ENCODE measurements at regions not wholly inside any gene's neighbourhood (a gene's known extent, or its start where the extent isn't known, plus 50 kb on each side); places are given as distances from the start of the nearest gene placed in this dataset.

DNA sequence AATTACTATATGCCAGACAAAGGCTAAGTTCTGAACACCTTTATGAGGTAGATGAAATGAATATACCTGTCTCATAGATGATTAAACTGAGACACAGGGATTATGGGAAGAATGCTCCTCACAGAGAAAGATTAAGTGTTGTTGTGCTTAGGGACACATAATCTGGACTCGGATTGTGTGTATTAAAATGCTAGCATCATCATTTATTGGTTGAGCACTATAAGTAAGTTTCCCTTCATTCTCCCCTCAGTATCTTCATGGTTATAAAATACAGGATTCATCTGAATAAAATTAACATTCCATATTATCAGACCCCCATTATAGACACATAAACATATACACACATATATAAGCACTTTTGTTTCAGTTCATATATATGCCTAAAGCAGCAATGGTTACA lies 463.5 kb downstream of the PPP4R3C start (continued):
- TF ChIP-seq ASH2L (IDR thresholded peaks at IDR 0.05; ENCODE audit: borderline replicate concordance, low read depth) (no peak), SMAD5 (IDR thresholded peaks at IDR 0.05; ENCODE audit: low read depth) (no peak), SIX5 (IDR thresholded peaks at IDR 0.05; ENCODE audit: low read depth, low read length, severe bottlenecking) (no peak), CHD2 (IDR thresholded peaks at IDR 0.05; ENCODE audit: borderline replicate concordance, low read depth, low read length) (no peak), YY1 (IDR thresholded peaks at IDR 0.05; ENCODE audit: low read depth, low read length) (no peak), STAT1 (conservative IDR thresholded peaks at IDR 0.05) (no peak)
- TF ChIP-seq, protein P1, sequence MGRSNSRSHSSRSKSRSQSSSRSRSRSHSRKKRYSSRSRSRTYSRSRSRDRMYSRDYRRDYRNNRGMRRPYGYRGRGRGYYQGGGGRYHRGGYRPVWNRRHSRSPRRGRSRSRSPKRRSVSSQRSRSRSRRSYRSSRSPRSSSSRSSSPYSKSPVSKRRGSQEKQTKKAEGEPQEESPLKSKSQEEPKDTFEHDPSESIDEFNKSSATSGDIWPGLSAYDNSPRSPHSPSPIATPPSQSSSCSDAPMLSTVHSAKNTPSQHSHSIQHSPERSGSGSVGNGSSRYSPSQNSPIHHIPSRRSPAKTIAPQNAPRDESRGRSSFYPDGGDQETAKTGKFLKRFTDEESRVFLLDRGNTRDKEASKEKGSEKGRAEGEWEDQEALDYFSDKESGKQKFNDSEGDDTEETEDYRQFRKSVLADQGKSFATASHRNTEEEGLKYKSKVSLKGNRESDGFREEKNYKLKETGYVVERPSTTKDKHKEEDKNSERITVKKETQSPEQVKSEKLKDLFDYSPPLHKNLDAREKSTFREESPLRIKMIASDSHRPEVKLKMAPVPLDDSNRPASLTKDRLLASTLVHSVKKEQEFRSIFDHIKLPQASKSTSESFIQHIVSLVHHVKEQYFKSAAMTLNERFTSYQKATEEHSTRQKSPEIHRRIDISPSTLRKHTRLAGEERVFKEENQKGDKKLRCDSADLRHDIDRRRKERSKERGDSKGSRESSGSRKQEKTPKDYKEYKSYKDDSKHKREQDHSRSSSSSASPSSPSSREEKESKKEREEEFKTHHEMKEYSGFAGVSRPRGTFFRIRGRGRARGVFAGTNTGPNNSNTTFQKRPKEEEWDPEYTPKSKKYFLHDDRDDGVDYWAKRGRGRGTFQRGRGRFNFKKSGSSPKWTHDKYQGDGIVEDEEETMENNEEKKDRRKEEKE (IDR thresholded peaks at IDR 0.05) = no peak

DNA sequence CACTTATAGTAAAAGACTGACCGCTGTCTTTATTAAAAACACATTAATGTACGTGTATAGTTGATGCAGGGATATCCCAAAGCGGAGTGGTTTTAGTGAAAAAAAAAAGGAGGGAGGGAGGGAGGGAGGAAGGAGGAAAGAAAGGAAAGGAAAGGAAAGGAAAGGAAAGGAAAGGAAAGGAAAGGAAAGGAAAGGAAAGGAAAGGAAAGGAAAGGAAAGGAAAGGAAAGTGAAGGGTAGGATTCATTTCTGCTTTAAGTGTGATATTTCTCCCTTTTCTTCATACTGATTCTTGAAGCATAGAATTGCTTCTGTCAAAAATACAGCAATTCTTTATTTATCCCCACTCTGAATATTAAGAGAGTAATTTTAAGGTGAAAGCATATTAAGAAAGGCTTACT lies 504.9 kb downstream of the PPP4R3C start:
- H4K20me1 ChIP-seq (ENCODE audit: control insufficient read depth, insufficient read depth) = no peaks in the 10 kb centered on the region
- in situ Hi-C loops (cut with MboI) (no loop called here), intact Hi-C loops (cut with micrococcal nuclease; ENCODE audit: unreplicated experiment) (no loop called here)
- no TSS peak for BruUV-seq (replicated peaks)
- 13% methylated on average over 1 of the region's 3 CpGs for WGBS (ENCODE audit: insufficient coverage, insufficient replicate concordance, low lambda C conversion rate, missing lambda C conversion rate)
- ATAC-seq = no peak
- no peak overlapping the region for H2AFZ ChIP-seq (ENCODE audit: control insufficient read depth, low read depth, low read length)
- ChIA-PET POLR2A (no interaction called here), RAD21 (ENCODE audit: unreplicated experiment) (no interaction called here), CTCF (no interaction called here), SMC1A (ENCODE audit: uncharacterized antibody, unreplicated experiment) (interaction anchor here (1.2 kb wide), 1 partner anchor 9 kb away, joined by 4 read pairs; no protein-coding TSS in a partner anchor)
- no peaks in the 10 kb centered on the region for H3K9me3 ChIP-seq (replicated peaks; ENCODE audit: control insufficient read depth, insufficient read depth, low read length)
- H3K36me3 ChIP-seq (ENCODE audit: control insufficient read depth in 2 of 2, insufficient read depth in 2 of 2, low read length in 1 of 2) = no peaks in the 10 kb centered on the region
- H3K27ac ChIP-seq (ENCODE audit: control insufficient read depth, insufficient read depth) = no peak overlapping the region
- no peak overlapping the region for H3K9ac ChIP-seq (ENCODE audit: control insufficient read depth, insufficient read depth, low read length)
- no peak overlapping the region for H3K4me2 ChIP-seq (ENCODE audit: control insufficient read depth, insufficient read depth)
- FAIRE-seq = no peak
- no peak for DNase-seq (ENCODE audit: low read depth, low spot score)
- H3K4me3 ChIP-seq = no peak overlapping the region
- H3K79me2 ChIP-seq (ENCODE audit: control insufficient read depth, insufficient read depth, low read length) = no peaks in the 10 kb centered on the region
- no peaks in the 10 kb centered on the region for H3K27me3 ChIP-seq (replicated peaks in 1 of 2; ENCODE audit: control insufficient read depth in 2 of 2, insufficient read depth in 2 of 2, low read length in 1 of 2)
- no peaks in the 10 kb centered on the region for H3K4me1 ChIP-seq (ENCODE audit: control insufficient read depth, insufficient read depth, low read length)
- TF ChIP-seq RFX5 (IDR thresholded peaks at IDR 0.05; ENCODE audit: low read depth, low read length) = no peak
- no peak for TF ChIP-seq IRF4 (IDR thresholded peaks at IDR 0.05; ENCODE audit: low read depth, low read length)
- TF ChIP-seq NR2C2 (IDR thresholded peaks at IDR 0.05; ENCODE audit: borderline replicate concordance, control insufficient read depth, insufficient read length, low read depth) = no peak
- TF ChIP-seq ESRRA (IDR thresholded peaks at IDR 0.05; ENCODE audit: low read length) = no peak
- TF ChIP-seq, protein P2, sequence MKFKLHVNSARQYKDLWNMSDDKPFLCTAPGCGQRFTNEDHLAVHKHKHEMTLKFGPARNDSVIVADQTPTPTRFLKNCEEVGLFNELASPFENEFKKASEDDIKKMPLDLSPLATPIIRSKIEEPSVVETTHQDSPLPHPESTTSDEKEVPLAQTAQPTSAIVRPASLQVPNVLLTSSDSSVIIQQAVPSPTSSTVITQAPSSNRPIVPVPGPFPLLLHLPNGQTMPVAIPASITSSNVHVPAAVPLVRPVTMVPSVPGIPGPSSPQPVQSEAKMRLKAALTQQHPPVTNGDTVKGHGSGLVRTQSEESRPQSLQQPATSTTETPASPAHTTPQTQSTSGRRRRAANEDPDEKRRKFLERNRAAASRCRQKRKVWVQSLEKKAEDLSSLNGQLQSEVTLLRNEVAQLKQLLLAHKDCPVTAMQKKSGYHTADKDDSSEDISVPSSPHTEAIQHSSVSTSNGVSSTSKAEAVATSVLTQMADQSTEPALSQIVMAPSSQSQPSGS (IDR thresholded peaks at IDR 0.05; ENCODE audit: low read length) = no peak
- no peak for TF ChIP-seq NFYA (IDR thresholded peaks at IDR 0.05; ENCODE audit: borderline replicate concordance, low read depth, low read length)
- TF ChIP-seq, protein P3, sequence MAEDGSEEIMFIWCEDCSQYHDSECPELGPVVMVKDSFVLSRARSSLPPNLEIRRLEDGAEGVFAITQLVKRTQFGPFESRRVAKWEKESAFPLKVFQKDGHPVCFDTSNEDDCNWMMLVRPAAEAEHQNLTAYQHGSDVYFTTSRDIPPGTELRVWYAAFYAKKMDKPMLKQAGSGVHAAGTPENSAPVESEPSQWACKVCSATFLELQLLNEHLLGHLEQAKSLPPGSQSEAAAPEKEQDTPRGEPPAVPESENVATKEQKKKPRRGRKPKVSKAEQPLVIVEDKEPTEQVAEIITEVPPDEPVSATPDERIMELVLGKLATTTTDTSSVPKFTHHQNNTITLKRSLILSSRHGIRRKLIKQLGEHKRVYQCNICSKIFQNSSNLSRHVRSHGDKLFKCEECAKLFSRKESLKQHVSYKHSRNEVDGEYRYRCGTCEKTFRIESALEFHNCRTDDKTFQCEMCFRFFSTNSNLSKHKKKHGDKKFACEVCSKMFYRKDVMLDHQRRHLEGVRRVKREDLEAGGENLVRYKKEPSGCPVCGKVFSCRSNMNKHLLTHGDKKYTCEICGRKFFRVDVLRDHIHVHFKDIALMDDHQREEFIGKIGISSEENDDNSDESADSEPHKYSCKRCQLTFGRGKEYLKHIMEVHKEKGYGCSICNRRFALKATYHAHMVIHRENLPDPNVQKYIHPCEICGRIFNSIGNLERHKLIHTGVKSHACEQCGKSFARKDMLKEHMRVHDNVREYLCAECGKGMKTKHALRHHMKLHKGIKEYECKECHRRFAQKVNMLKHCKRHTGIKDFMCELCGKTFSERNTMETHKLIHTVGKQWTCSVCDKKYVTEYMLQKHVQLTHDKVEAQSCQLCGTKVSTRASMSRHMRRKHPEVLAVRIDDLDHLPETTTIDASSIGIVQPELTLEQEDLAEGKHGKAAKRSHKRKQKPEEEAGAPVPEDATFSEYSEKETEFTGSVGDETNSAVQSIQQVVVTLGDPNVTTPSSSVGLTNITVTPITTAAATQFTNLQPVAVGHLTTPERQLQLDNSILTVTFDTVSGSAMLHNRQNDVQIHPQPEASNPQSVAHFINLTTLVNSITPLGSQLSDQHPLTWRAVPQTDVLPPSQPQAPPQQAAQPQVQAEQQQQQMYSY (CRISPR knock-in tag; IDR thresholded peaks at IDR 0.05) = no peak
- TF ChIP-seq, protein P4, sequence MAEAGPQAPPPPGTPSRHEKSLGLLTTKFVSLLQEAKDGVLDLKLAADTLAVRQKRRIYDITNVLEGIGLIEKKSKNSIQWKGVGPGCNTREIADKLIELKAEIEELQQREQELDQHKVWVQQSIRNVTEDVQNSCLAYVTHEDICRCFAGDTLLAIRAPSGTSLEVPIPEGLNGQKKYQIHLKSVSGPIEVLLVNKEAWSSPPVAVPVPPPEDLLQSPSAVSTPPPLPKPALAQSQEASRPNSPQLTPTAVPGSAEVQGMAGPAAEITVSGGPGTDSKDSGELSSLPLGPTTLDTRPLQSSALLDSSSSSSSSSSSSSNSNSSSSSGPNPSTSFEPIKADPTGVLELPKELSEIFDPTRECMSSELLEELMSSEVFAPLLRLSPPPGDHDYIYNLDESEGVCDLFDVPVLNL (IDR thresholded peaks at IDR 0.05; ENCODE audit: low read depth, low read length) = no peak
- no peak for TF ChIP-seq YY1 (IDR thresholded peaks at IDR 0.05; ENCODE audit: low read depth, low read length)
- no peak for TF ChIP-seq RAD51 (IDR thresholded peaks at IDR 0.05)

All from GM12878 (cell line).